CD4-positive, alpha-beta memory T cell (primary cell): ENCODE measurements at regions not wholly inside any gene's neighbourhood (a gene's known extent, or its start where the extent isn't known, plus 50 kb on each side); places are given as distances from the start of the nearest gene placed in this dataset.
"Not testable (repeated sequence)": the region's sequence is repeated elsewhere in the genome, so short reads cannot be mapped to it uniquely, and the experiment has no call there.

ENCODE experiments used
- CTCF ChIA-PET: fragments of 350-600 bp; sonication (Branson Sonifier 250); formaldehyde crosslinking; loops from one replicate; lab custom pipeline; 2021; ENCODE audit warnings: inconsistent platforms; ENCODE audit not compliant: partially characterized antibody; lab: Charles Lee
- POLR2A ChIA-PET: fragments of 350-600 bp; sonication (Branson Sonifier 250); formaldehyde crosslinking; loops from one replicate; lab custom pipeline; 2021; ENCODE audit not compliant: partially characterized antibody; lab: Charles Lee
- DNase-seq, 5 donors: peaks; one replicate each; pipeline versions ENCODE4 v3.0.0 to v3.0.0-alpha.2; 2020 to 2022; ENCODE audit warnings: mixed read lengths in 1 of 5
- H3K27ac ChIP-seq: one replicate; pipeline ENCODE4 v1.7.0; 2013; ENCODE audit warnings: low read depth, low read length
- H3K27me3 ChIP-seq: 2 replicates; pipeline ENCODE4 v1.7.0; 2013; ENCODE audit warnings: mild to moderate bottlenecking, low read length, moderate library complexity; ENCODE audit not compliant: insufficient read depth
- H3K36me3 ChIP-seq: 2 replicates; pipeline ENCODE4 v1.7.0; 2013; ENCODE audit warnings: mild to moderate bottlenecking, low read length, moderate library complexity; ENCODE audit not compliant: insufficient read depth
- H3K4me1 ChIP-seq: 2 replicates; pipeline ENCODE4 v1.7.0; 2013; ENCODE audit warnings: mild to moderate bottlenecking, low read length, moderate library complexity; ENCODE audit not compliant: insufficient read depth
- H3K4me3 ChIP-seq, 2 donors: one replicate each; pipeline ENCODE4 v1.7.0; 2013; ENCODE audit warnings: low read length in 2 of 2, mild to moderate bottlenecking in 1 of 2
- H3K9me3 ChIP-seq, 2 donors: one replicate each; pipeline ENCODE4 v1.7.0; 2013; ENCODE audit warnings: low read length in 2 of 2, control low read depth in 1 of 2; ENCODE audit not compliant: control insufficient read depth in 1 of 2
- H3K27ac Mint-ChIP-seq, 7 donors: one replicate each; pipeline ENCODE4 v1.8.0; 2020 to 2021; ENCODE audit warnings: mixed read lengths in 7 of 7, mild to moderate bottlenecking in 6 of 7, inconsistent platforms in 3 of 7, moderate library complexity in 3 of 7
- H3K27me3 Mint-ChIP-seq, 2 donors: one replicate each; pipeline ENCODE4 v1.8.0; 2020 to 2021; ENCODE audit warnings: mixed read lengths in 2 of 2
- H3K36me3 Mint-ChIP-seq, 2 donors: one replicate each; pipeline ENCODE4 v1.8.0; 2020 to 2021; ENCODE audit warnings: mixed read lengths in 2 of 2, inconsistent platforms in 1 of 2, mild to moderate bottlenecking in 1 of 2
- H3K4me1 Mint-ChIP-seq, 4 donors: one replicate each; pipeline ENCODE4 v1.8.0; 2020 to 2021; ENCODE audit warnings: mixed read lengths in 4 of 4, mild to moderate bottlenecking in 1 of 4
- H3K4me3 Mint-ChIP-seq, 8 donors: one replicate each; pipeline ENCODE4 v1.8.0; 2020 to 2021; ENCODE audit warnings: mixed read lengths in 8 of 8, mild to moderate bottlenecking in 7 of 8, moderate library complexity in 6 of 8, inconsistent platforms in 3 of 8
- H3K9me3 Mint-ChIP-seq, 8 donors: one replicate each; pipeline ENCODE4 v1.8.0; 2020 to 2021; ENCODE audit warnings: mixed read lengths in 8 of 8, mild to moderate bottlenecking in 5 of 8, inconsistent platforms in 3 of 8, moderate library complexity in 1 of 8
- intact Hi-C: fragments of 100-400 bp; cut with micrococcal nuclease; formaldehyde crosslinking; loops from one replicate; pipeline ENCODE4 v1.15.1; 2023

GRCh38 chr7:42636380-42636779 lies 275.5 kb downstream of the C7orf25 start:
- H3K4me3 ChIP-seq, H3K27me3 ChIP-seq, H3K9me3 ChIP-seq, H3K27ac Mint-ChIP-seq, H3K27ac ChIP-seq, H3K36me3 ChIP-seq, H3K27me3 Mint-ChIP-seq, H3K4me1 Mint-ChIP-seq, CTCF ChIA-PET, H3K9me3 Mint-ChIP-seq, H3K4me1 ChIP-seq, H3K36me3 Mint-ChIP-seq, H3K4me3 Mint-ChIP-seq, DNase-seq, POLR2A ChIA-PET, intact Hi-C loops: not testable (repeated sequence)

GRCh38 chr7:42628054-42628453 lies 283.8 kb downstream of the C7orf25 start:
- Mint-ChIP-seq H3K36me3 (no peaks in the 10 kb centered on the region), H3K4me1 (no peaks in the 10 kb centered on the region), H3K4me3 (no peak overlapping the region), H3K27me3 (no peaks in the 10 kb centered on the region), H3K9me3 (peaks cover 0 to 8% (median 0%) of the 10 kb centered on the region in 8 donors), H3K27ac (no peak overlapping the region)
- H3K9me3 ChIP-seq = no peaks in the 10 kb centered on the region
- no peaks in the 10 kb centered on the region for H3K36me3 ChIP-seq
- intact Hi-C loops = no loop called here
- DNase-seq = no peak
- H3K4me1 ChIP-seq = no peaks in the 10 kb centered on the region
- ChIA-PET CTCF (no interaction called here), POLR2A (no interaction called here)
- H3K27ac ChIP-seq = no peak overlapping the region
- H3K4me3 ChIP-seq = no peak overlapping the region
- no peaks in the 10 kb centered on the region for H3K27me3 ChIP-seq

- H3K4me3 ChIP-seq = no peak overlapping the region
- Mint-ChIP-seq H3K9me3 (peaks cover 0 to 8% (median under 1%) of the 10 kb centered on the region in 8 donors), H3K4me3 (no peak overlapping the region), H3K27ac (no peak overlapping the region), H3K36me3 (no peaks in the 10 kb centered on the region), H3K27me3 (no peaks in the 10 kb centered on the region), H3K4me1 (no peaks in the 10 kb centered on the region)
- ChIA-PET CTCF (no interaction called here), POLR2A (no interaction called here)
- no peak overlapping the region for H3K27ac ChIP-seq
- H3K4me1 ChIP-seq = no peaks in the 10 kb centered on the region
- no peaks in the 10 kb centered on the region for H3K9me3 ChIP-seq
- H3K27me3 ChIP-seq = no peaks in the 10 kb centered on the region
- H3K36me3 ChIP-seq = no peaks in the 10 kb centered on the region
- intact Hi-C loops = no loop called here
- DNase-seq = no peak
Measured at GRCh38 chr7:42627626-42628025, 284.2 kb downstream of the C7orf25 start.

- H3K4me3 Mint-ChIP-seq = no peak overlapping the region
- H3K27ac Mint-ChIP-seq = no peak overlapping the region
- intact Hi-C loops = no loop called here
- no peaks in the 10 kb centered on the region for H3K27me3 ChIP-seq
- H3K36me3 ChIP-seq = no peaks in the 10 kb centered on the region
- H3K9me3 Mint-ChIP-seq = peaks cover 0 to 8% (median under 1%) of the 10 kb centered on the region in 8 donors
- no peaks in the 10 kb centered on the region for H3K4me1 ChIP-seq
- no peaks in the 10 kb centered on the region for H3K4me1 Mint-ChIP-seq
- CTCF ChIA-PET = no interaction called here
- POLR2A ChIA-PET = no interaction called here
- H3K4me3 ChIP-seq = no peak overlapping the region
- no peak for DNase-seq
- H3K27me3 Mint-ChIP-seq = no peaks in the 10 kb centered on the region
- no peaks in the 10 kb centered on the region for H3K9me3 ChIP-seq
- no peak overlapping the region for H3K27ac ChIP-seq
- no peaks in the 10 kb centered on the region for H3K36me3 Mint-ChIP-seq
Measured at GRCh38 chr7:42627101-42627500, 284.8 kb downstream of the C7orf25 start.

DNA sequence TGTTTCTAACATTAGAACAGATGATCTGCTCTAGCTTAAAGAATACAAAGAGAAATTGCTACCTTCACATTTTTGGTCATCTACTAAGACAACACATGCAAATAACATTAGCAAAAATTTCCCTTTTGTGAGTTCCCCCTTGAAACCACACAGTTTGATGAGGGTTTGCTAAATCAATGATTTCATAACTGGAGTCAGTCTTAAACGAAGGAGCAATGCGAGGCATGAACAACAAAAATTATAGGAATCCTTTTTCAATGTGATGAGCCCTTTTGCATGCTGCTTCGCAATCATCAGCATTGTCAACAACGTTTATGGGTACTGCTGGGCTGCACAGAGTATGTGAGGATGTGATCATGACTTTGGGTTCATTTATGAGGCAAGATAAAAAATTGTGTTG lies 286.4 kb downstream of the C7orf25 start:
- H3K4me1 Mint-ChIP-seq = no peaks in the 10 kb centered on the region
- Histone ChIP-seq H3K27ac (no peak overlapping the region), H3K36me3 (no peaks in the 10 kb centered on the region), H3K4me3 (no peak overlapping the region), H3K9me3 (no peaks in the 10 kb centered on the region), H3K27me3 (no peaks in the 10 kb centered on the region), H3K4me1 (no peaks in the 10 kb centered on the region)
- no peak overlapping the region for H3K4me3 Mint-ChIP-seq
- ChIA-PET CTCF (no interaction called here), POLR2A (no interaction called here)
- H3K27me3 Mint-ChIP-seq = no peaks in the 10 kb centered on the region
- peaks cover 0 to 6% (median under 1%) of the 10 kb centered on the region in 8 donors for H3K9me3 Mint-ChIP-seq
- no peaks in the 10 kb centered on the region for H3K36me3 Mint-ChIP-seq
- no peak overlapping the region for H3K27ac Mint-ChIP-seq
- intact Hi-C loops = no loop called here
- no peak for DNase-seq

- no peak overlapping the region for H3K27ac ChIP-seq
- H3K9me3 Mint-ChIP-seq = peaks cover 0 to 6% (median under 1%) of the 10 kb centered on the region in 8 donors
- H3K4me1 ChIP-seq = no peaks in the 10 kb centered on the region
- no peaks in the 10 kb centered on the region for H3K27me3 Mint-ChIP-seq
- H3K9me3 ChIP-seq = no peaks in the 10 kb centered on the region
- H3K4me3 ChIP-seq = no peak overlapping the region
- intact Hi-C loops = no loop called here
- CTCF ChIA-PET = no interaction called here
- H3K27ac Mint-ChIP-seq = no peak overlapping the region
- no peaks in the 10 kb centered on the region for H3K4me1 Mint-ChIP-seq
- no peaks in the 10 kb centered on the region for H3K36me3 Mint-ChIP-seq
- no peak overlapping the region for H3K4me3 Mint-ChIP-seq
- POLR2A ChIA-PET = no interaction called here
- no peak for DNase-seq
- H3K27me3 ChIP-seq = no peaks in the 10 kb centered on the region
- no peaks in the 10 kb centered on the region for H3K36me3 ChIP-seq
Measured at GRCh38 chr7:42624471-42624870, 287.4 kb downstream of the C7orf25 start.

DNA sequence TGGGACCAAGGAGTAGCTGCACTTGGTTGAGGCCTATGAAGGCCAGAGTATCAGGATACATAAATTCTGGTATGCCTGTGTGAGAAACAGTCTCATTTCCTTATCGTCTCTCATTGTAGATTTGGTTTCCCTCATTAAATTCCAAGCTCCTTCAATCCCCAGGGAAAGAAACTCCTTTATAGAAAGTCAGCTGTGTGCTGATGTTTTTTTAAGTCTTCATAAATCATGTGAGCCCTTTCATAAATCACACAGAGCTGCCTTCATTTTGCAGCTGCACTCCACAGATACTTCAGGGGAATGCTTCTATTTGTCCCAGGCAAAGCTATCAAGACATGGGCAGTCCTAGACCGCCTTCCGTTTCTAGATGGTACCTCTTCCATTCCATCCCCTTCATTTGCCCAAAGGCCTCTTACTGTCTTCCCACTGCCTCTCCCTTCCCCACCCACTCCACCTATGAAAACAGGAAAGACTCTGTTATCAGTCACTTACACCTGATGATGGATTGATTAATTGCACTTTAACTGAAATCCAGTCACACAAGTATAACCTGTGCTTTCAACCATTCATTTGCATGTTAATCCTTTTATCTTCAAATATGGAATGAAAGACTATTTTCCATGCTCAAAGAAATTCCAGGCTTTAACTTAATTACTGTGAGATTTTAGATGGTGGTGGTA lies 290.2 kb downstream of the C7orf25 start:
- CTCF ChIA-PET = no interaction called here
- Mint-ChIP-seq H3K36me3 (no peaks in the 10 kb centered on the region), H3K9me3 (peaks cover 0 to 6% (median 0%) of the 10 kb centered on the region in 8 donors), H3K4me1 (no peaks in the 10 kb centered on the region), H3K4me3 (no peak overlapping the region), H3K27ac (no peak overlapping the region), H3K27me3 (no peaks in the 10 kb centered on the region)
- intact Hi-C loops = no loop called here
- H3K4me1 ChIP-seq = no peaks in the 10 kb centered on the region
- no peak overlapping the region for H3K4me3 ChIP-seq
- POLR2A ChIA-PET = no interaction called here
- DNase-seq = no peak
- no peak overlapping the region for H3K27ac ChIP-seq
- no peaks in the 10 kb centered on the region for H3K36me3 ChIP-seq
- no peaks in the 10 kb centered on the region for H3K9me3 ChIP-seq
- H3K27me3 ChIP-seq = no peaks in the 10 kb centered on the region
